Stomach (tissue), 8 donors: ENCODE measurements at regions not wholly inside any gene's neighbourhood (a gene's known extent, or its start where the extent isn't known, plus 50 kb on each side); places are given as distances from the start of the nearest gene placed in this dataset.
A peak's percentile ranks its signal among the peaks of the same experiment; 100 is the strongest.

Source experiments
- DNase-seq, 2 donors: peaks; one replicate each; pipeline versions ENCODE4 v3.0.0 to v3.0.0-alpha.2; 2013 to 2019
- H3K27ac ChIP-seq, 5 donors: fragments of 200-600 bp in 4 of 5; sonication (generic) in 4 of 5; one replicate each; pipeline ENCODE4 v1.5.1; 2013 to 2019; ENCODE audit warnings: mild to moderate bottlenecking in 1 of 5, moderate library complexity in 1 of 5
- H3K27me3 ChIP-seq, 3 donors: fragments of 200-600 bp; sonication (generic); one replicate each; pipeline ENCODE4 v1.5.1; 2017 to 2019; ENCODE audit warnings: mixed run types in 1 of 3
- H3K36me3 ChIP-seq, 4 donors: fragments of 200-600 bp; sonication (generic); 1 replicate in 3 of 4; 2 replicates in 1 of 4; pipeline ENCODE4 v1.5.1; 2016 to 2019
- H3K4me1 ChIP-seq, 4 donors: fragments of 200-600 bp; sonication (generic); one replicate each; pipeline ENCODE4 v1.5.1; 2016 to 2019
- H3K4me3 ChIP-seq, 4 donors: fragments of 200-600 bp; sonication (generic) in 3 of 4; one replicate each; pipeline ENCODE4 v1.5.1; 2016 to 2019; ENCODE audit warnings: mild to moderate bottlenecking in 1 of 4
- H3K9me3 ChIP-seq, 4 donors: fragments of 200-600 bp; sonication (generic); one replicate each; pipeline ENCODE4 v1.5.1; 2016 to 2019
- CTCF ChIP-seq, 7 experiments: fragments of 450-650 bp in 4 of 7; fragments of 200-600 bp in 3 of 7; sonication (generic) in 3 of 7; IDR thresholded peaks; one replicate each; pipeline ENCODE4 v1.5.1; 2016 to 2019; ENCODE audit warnings: antibody characterized with exemption in 7 of 7, control low read depth in 2 of 7, mild to moderate bottlenecking in 1 of 7
- EP300 ChIP-seq: sonication (generic); formaldehyde crosslinking; IDR thresholded peaks from one replicate; pipeline ENCODE4 v1.6.1; 2017; ENCODE audit warnings: antibody characterized with exemption
- POLR2A ChIP-seq, 4 donors: fragments of 450-650 bp; IDR thresholded peaks; one replicate each; pipeline ENCODE4 v1.6.1; 2016; ENCODE audit warnings: antibody characterized with exemption in 4 of 4, control low read depth in 2 of 4, mild to moderate bottlenecking in 1 of 4, moderate library complexity in 1 of 4
- POLR2AphosphoS5 ChIP-seq, 3 donors: sonication (generic); formaldehyde crosslinking; IDR thresholded peaks; one replicate each; pipeline ENCODE4 v1.6.1; 2016; ENCODE audit warnings: antibody characterized with exemption in 3 of 3
- WGBS, 5 donors: extraction: QIAGEN DNeasy Blood & Tissue Kit in 3 of 5; methylation state at CpG; one replicate each; pipeline versions ENCODE4 v1.1.5 to v1.1.7; 2013 to 2018; 5-methylcytosine and 5-hydroxymethylcytosine counted together
- intact Hi-C: fragments of 100-400 bp; cut with DNase I; formaldehyde crosslinking; loops from one replicate; pipeline ENCODE4 v1.15.1; 2023; ENCODE audit warnings: low total_unique reads
- donor health status: healthy with polysubstance abuse.
- donor health status: Bipolar disorder and iron deficiency.
- donor health status: healthy.

- H3K4me1 ChIP-seq: peaks cover 21 to 59% (median 33%) of the 10 kb centered on the region in 4 donors
- WGBS, 5 donors: 7 to 33% (median 10%) methylated on average over 4 of the region's 4 CpGs
These were observed 236.5 kb upstream of the FOXQ1 start for GRCh38 chr6:1075444-1075843.

GRCh38 chr6:1070085-1070521, 241.8 kb upstream of the FOXQ1 start:
- WGBS, 5 donors: 12 to 26% (median 19%) methylated on average over 12 of the region's 12 CpGs
- Histone ChIP-seq H3K4me1 (peaks cover 15 to 44% (median 18%) of the 10 kb centered on the region in 4 donors), H3K9me3 (no peaks in the 10 kb centered on the region), H3K36me3 (no peaks in the 10 kb centered on the region), H3K27ac (peak overlapping the region; percentile 48 to 75 (median 57)), H3K4me3 (no peak overlapping the region), H3K27me3 (no peaks in the 10 kb centered on the region)
- intact Hi-C loops: no loop called here
- DNase-seq: peak; percentile 70 to 87
- TF ChIP-seq CTCF (IDR thresholded peaks at IDR 0.05) (no peak), EP300 (no peak), POLR2A (IDR thresholded peaks at IDR 0.05) (no peak), POLR2AphosphoS5 (IDR thresholded peaks at IDR 0.05) (peak in 2 of 3 donors; percentile 76)

More at GRCh38 chr6:1075444-1075843, 236.5 kb upstream of the FOXQ1 start:
- Histone ChIP-seq H3K27me3 (no peaks in the 10 kb centered on the region), H3K36me3 (no peaks in the 10 kb centered on the region), H3K4me3 (no peak overlapping the region), H3K9me3 (no peaks in the 10 kb centered on the region), H3K27ac (peak overlapping the region; percentile 81 to 90 (median 83))
- DNase-seq: no peak
- TF ChIP-seq POLR2A (IDR thresholded peaks at IDR 0.05) (no peak), CTCF (IDR thresholded peaks at IDR 0.05) (no peak), POLR2AphosphoS5 (IDR thresholded peaks at IDR 0.05) (no peak), EP300 (no peak)
- intact Hi-C loops: no loop called here

- Histone ChIP-seq H3K9me3 (no peaks in the 10 kb centered on the region), H3K4me1 (peaks cover 16 to 33% (median 25%) of the 10 kb centered on the region in 4 donors), H3K27ac (no peak overlapping the region), H3K27me3 (no peaks in the 10 kb centered on the region), H3K36me3 (no peaks in the 10 kb centered on the region), H3K4me3 (no peak overlapping the region)
- DNase-seq: no peak
- 81 to 96% (median 87%) methylated on average over 5 to 7 of the region's 7 CpGs for WGBS, 5 donors
- TF ChIP-seq POLR2AphosphoS5 (IDR thresholded peaks at IDR 0.05) (no peak), POLR2A (IDR thresholded peaks at IDR 0.05) (peak in 1 of 4 donors; percentile 62)
- intact Hi-C loops: no loop called here
These were observed 243.0 kb upstream of the FOXQ1 start for GRCh38 chr6:1068905-1069304.

DNA sequence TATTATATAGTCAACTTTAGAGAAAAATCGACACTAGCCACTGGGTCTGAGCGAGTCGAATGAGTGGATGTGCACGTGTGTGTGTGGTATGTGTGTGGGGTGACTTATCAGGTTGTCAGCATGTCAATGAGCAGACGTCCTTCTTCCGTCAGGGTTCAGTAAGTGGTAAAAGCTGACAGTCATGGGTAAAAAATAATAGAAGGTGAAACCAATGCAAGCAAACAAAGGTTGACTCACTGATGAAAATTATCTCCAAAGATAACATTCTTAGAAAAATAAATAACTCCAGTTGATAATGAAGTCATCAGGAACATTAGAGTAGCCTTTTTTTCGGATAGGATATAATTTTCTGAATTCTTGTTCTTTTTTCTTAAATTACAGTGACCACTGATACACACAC, 243.8 kb upstream of the FOXQ1 start:
- Histone ChIP-seq H3K27ac (no peak overlapping the region), H3K36me3 (no peaks in the 10 kb centered on the region), H3K27me3 (no peaks in the 10 kb centered on the region), H3K4me3 (no peak overlapping the region), H3K4me1 (peaks cover 16 to 38% (median 29%) of the 10 kb centered on the region in 4 donors), H3K9me3 (no peaks in the 10 kb centered on the region)
- TF ChIP-seq POLR2AphosphoS5 (IDR thresholded peaks at IDR 0.05) (peak in 2 of 3 donors; percentile 32 to 39), CTCF (IDR thresholded peaks at IDR 0.05) (no peak)
- peak in 1 of 2 donors; percentile 43 for DNase-seq
- intact Hi-C loops: no loop called here
- WGBS, 5 donors: 38 to 57% (median 54%) methylated on average over 7 of the region's 7 CpGs

- H3K4me3 ChIP-seq: no peak overlapping the region
- peak in 1 of 2 donors; percentile 48 for DNase-seq
- H3K36me3 ChIP-seq: no peaks in the 10 kb centered on the region
- peaks cover 16 to 40% (median 30%) of the 10 kb centered on the region in 4 donors for H3K4me1 ChIP-seq
- no peaks in the 10 kb centered on the region for H3K27me3 ChIP-seq
- intact Hi-C loops: no loop called here
- whole genome bisulfite sequencing, 5 donors: 62 to 78% (median 67%) methylated on average over 3 of the region's 3 CpGs
- no peak overlapping the region for H3K27ac ChIP-seq
- H3K9me3 ChIP-seq: no peaks in the 10 kb centered on the region
- TF ChIP-seq POLR2A (IDR thresholded peaks at IDR 0.05): no peak
- no peak for TF ChIP-seq POLR2AphosphoS5 (IDR thresholded peaks at IDR 0.05)
- TF ChIP-seq EP300: no peak
- no peak for TF ChIP-seq CTCF (IDR thresholded peaks at IDR 0.05)
These were observed 244.6 kb upstream of the FOXQ1 start for GRCh38 chr6:1067346-1067745.
